ENCODE measurements at regions not wholly inside any gene's neighbourhood (a gene's known extent, or its start where the extent isn't known, plus 50 kb on each side); places are given as distances from the start of the nearest gene placed in this dataset.
A peak's percentile ranks its signal among the peaks of the same experiment; 100 is the strongest.

GRCh38 chr5:58057324-58057723, 402.6 kb downstream of the PLK2 start:
- DNase-seq = no peak

GRCh38 chr5:58056546-58056945, 403.3 kb downstream of the PLK2 start:
- peak; percentile 9 for DNase-seq

GRCh38 chr5:58054018-58054417, 405.9 kb downstream of the PLK2 start:
- peak; percentile 0 for DNase-seq

GRCh38 chr5:58048954-58049353, 410.9 kb downstream of the PLK2 start:
- no peak for DNase-seq

GRCh38 chr5:58048185-58048925, 411.5 kb downstream of the PLK2 start:
- DNase-seq = peak; percentile 0

- DNase-seq = peak; percentile 0
Measured at GRCh38 chr5:58046371-58046770, 413.5 kb downstream of the PLK2 start.

- peak; percentile 0 for DNase-seq
Measured at GRCh38 chr5:58044166-58044565, 415.7 kb downstream of the PLK2 start.

GRCh38 chr5:58043032-58043945, 416.6 kb downstream of the PLK2 start:
- peak; percentile 0 for DNase-seq

- DNase-seq = no peak
Measured at GRCh38 chr5:58041884-58042283, 418.0 kb downstream of the PLK2 start.

GRCh38 chr5:58040846-58041245, 419.0 kb downstream of the PLK2 start:
- DNase-seq = peak; percentile 0

- no peak for DNase-seq
Measured at GRCh38 chr5:58040044-58040443, 419.8 kb downstream of the PLK2 start.

- DNase-seq = no peak
Measured at GRCh38 chr5:58037899-58038298, 422.0 kb downstream of the PLK2 start.

- DNase-seq = no peak
Measured at GRCh38 chr5:58025809-58026208, 434.1 kb downstream of the PLK2 start.

GRCh38 chr5:58024151-58024550, 435.7 kb downstream of the PLK2 start:
- DNase-seq = no peak

GRCh38 chr5:58022055-58022454, 437.8 kb downstream of the PLK2 start:
- DNase-seq = no peak

- DNase-seq = no peak
Measured at GRCh38 chr5:58021466-58021865, 438.4 kb downstream of the PLK2 start.

- DNase-seq = no peak
Measured at GRCh38 chr5:58019614-58020013, 440.3 kb downstream of the PLK2 start.

GRCh38 chr5:58018016-58018415, 441.9 kb downstream of the PLK2 start:
- no peak for DNase-seq

GRCh38 chr5:58016877-58017276, 443.0 kb downstream of the PLK2 start:
- DNase-seq = no peak

GRCh38 chr5:58016358-58016757, 443.5 kb downstream of the PLK2 start:
- no peak for DNase-seq

- no peak for DNase-seq
Measured at GRCh38 chr5:58015175-58015574, 444.7 kb downstream of the PLK2 start.

GRCh38 chr5:58013542-58014258, 446.2 kb downstream of the PLK2 start:
- no peak for DNase-seq

GRCh38 chr5:58012801-58013315, 447.0 kb downstream of the PLK2 start:
- DNase-seq = no peak
